NT2/D1 (cell line): ENCODE measurements at regions not wholly inside any gene's neighbourhood (a gene's known extent, or its start where the extent isn't known, plus 50 kb on each side); places are given as distances from the start of the nearest gene placed in this dataset.

Source experiments
- SUZ12 ChIP-seq: IDR thresholded peaks from 2 replicates; pipeline ENCODE4 v1.6.1; 2011; ENCODE audit not compliant: insufficient read length, insufficient read depth; ENCODE audit errors: extremely low read depth
- YY1 ChIP-seq: IDR thresholded peaks from 2 replicates; pipeline ENCODE4 v1.6.1; 2011; ENCODE audit not compliant: insufficient read length, insufficient read depth
- ZNF274 ChIP-seq: IDR thresholded peaks from 2 replicates; pipeline ENCODE4 v1.6.1; 2011; ENCODE audit warnings: mild to moderate bottlenecking, low read depth, low read length

GRCh38 chr16:9345046-9345445, 253.6 kb downstream of the HAPSTR1 start:
- TF ChIP-seq ZNF274, result no peak
- TF ChIP-seq SUZ12, result no peak
- no peak for TF ChIP-seq YY1
